Nephron (organoid): ENCODE measurements at regions not wholly inside any gene's neighbourhood (a gene's known extent, or its start where the extent isn't known, plus 50 kb on each side); places are given as distances from the start of the nearest gene placed in this dataset.
A peak's percentile ranks its signal among the peaks of the same experiment; 100 is the strongest.

ENCODE experiments used
- H3K27ac Mint-ChIP-seq, 3 experiments: 2 replicates each; pipeline ENCODE4 v1.8.0; 2020; ENCODE audit warnings: mixed read lengths in 3 of 3, mild to moderate bottlenecking in 2 of 3, moderate library complexity in 1 of 3
- H3K27me3 Mint-ChIP-seq: 2 replicates; pipeline ENCODE4 v1.8.0; 2021; ENCODE audit warnings: low read depth, mild to moderate bottlenecking, moderate library complexity, mixed read lengths
- H3K36me3 Mint-ChIP-seq: 2 replicates; pipeline ENCODE4 v1.8.0; 2020; ENCODE audit warnings: low read depth, mixed read lengths
- H3K4me1 Mint-ChIP-seq: 2 replicates; pipeline ENCODE4 v1.8.0; 2020; ENCODE audit warnings: mixed read lengths
- H3K4me3 Mint-ChIP-seq, 3 experiments: 2 replicates each; pipeline ENCODE4 v1.8.0; 2020; ENCODE audit warnings: mild to moderate bottlenecking in 3 of 3, mixed read lengths in 3 of 3, moderate library complexity in 2 of 3
- H3K9me3 Mint-ChIP-seq: 2 replicates; pipeline ENCODE4 v1.8.0; 2020; ENCODE audit warnings: mixed read lengths
- CTCF ChIP-seq, 3 experiments: fragments of 200-600 bp; sonication (generic); IDR thresholded peaks; one replicate each; pipeline ENCODE4 v1.5.0; 2021; ENCODE audit warnings: antibody characterized with exemption in 3 of 3; ENCODE audit not compliant: unreplicated experiment in 3 of 3

GRCh38 chr15:69990566-69991421 is 106.9 kb downstream of the TLE3 start:
- Mint-ChIP-seq H3K27me3 (peaks cover 82% of the 10 kb centered on the region), H3K27ac (no peak overlapping the region), H3K9me3 (no peaks in the 10 kb centered on the region), H3K4me3 (peak overlapping the region in 1 of 3 experiments; percentile 1), H3K4me1 (peaks cover 6% of the 10 kb centered on the region), H3K36me3 (no peaks in the 10 kb centered on the region)
- TF ChIP-seq CTCF (IDR thresholded peaks at IDR 0.05; ENCODE audit: unreplicated experiment in 3 of 3): no peak

GRCh38 chr15:69991551-69991980 is 106.2 kb downstream of the TLE3 start:
- H3K9me3 Mint-ChIP-seq: no peaks in the 10 kb centered on the region
- peaks cover 85% of the 10 kb centered on the region for H3K27me3 Mint-ChIP-seq
- H3K4me3 Mint-ChIP-seq: no peak overlapping the region
- no peak overlapping the region for H3K27ac Mint-ChIP-seq
- peaks cover 8% of the 10 kb centered on the region for H3K4me1 Mint-ChIP-seq
- no peak for TF ChIP-seq CTCF (IDR thresholded peaks at IDR 0.05; ENCODE audit: unreplicated experiment in 3 of 3)
- no peaks in the 10 kb centered on the region for H3K36me3 Mint-ChIP-seq

- Mint-ChIP-seq H3K36me3 (no peaks in the 10 kb centered on the region), H3K27ac (no peak overlapping the region), H3K4me1 (peaks cover 12% of the 10 kb centered on the region), H3K4me3 (no peak overlapping the region), H3K27me3 (peaks cover 82% of the 10 kb centered on the region), H3K9me3 (no peaks in the 10 kb centered on the region)
- TF ChIP-seq CTCF (IDR thresholded peaks at IDR 0.05; ENCODE audit: unreplicated experiment in 3 of 3): no peak
Measured at GRCh38 chr15:69992348-69992747, 105.4 kb downstream of the TLE3 start.

DNA sequence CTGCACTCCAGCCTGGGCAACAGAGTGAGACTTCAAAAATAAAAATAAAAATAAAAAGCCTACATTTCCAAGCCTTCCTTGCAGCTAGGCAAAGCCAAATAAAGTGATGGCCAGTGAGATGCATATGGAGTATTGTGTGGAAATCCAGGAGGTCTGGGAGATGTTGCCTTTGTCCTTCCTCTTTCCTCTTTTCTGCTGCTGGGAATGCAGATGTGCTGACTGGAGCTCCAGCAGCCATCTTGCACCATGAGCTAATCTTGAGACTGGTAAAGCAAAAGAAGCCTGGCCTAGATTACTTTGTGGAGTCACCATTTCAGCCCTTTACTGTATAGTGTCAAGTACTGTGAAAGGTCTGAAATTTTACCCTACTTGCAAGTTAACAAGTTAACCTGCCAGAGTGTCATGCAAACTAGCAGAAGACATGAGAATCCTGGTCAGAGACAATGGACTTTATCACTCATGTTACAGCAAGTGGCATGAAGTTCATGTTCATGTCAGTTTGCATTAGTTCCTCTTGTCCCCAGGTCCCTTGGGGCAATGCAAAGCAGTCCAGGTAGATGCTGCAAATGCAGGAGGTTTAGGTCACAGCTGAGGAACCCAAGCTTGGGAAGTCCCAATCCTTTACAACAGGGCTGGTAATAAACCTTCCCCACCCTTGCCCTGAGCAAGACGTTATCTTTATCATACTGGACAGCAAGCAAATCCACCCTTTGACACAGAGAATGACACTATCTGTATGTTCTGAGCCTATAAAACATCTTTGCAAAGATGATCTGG is 103.1 kb downstream of the TLE3 start:
- no peaks in the 10 kb centered on the region for H3K36me3 Mint-ChIP-seq
- peaks cover 72% of the 10 kb centered on the region for H3K27me3 Mint-ChIP-seq
- H3K4me1 Mint-ChIP-seq: peaks cover 18% of the 10 kb centered on the region
- H3K27ac Mint-ChIP-seq: no peak overlapping the region
- TF ChIP-seq CTCF (IDR thresholded peaks at IDR 0.05; ENCODE audit: unreplicated experiment in 3 of 3): no peak
- H3K4me3 Mint-ChIP-seq: no peak overlapping the region
- H3K9me3 Mint-ChIP-seq: no peaks in the 10 kb centered on the region

DNA sequence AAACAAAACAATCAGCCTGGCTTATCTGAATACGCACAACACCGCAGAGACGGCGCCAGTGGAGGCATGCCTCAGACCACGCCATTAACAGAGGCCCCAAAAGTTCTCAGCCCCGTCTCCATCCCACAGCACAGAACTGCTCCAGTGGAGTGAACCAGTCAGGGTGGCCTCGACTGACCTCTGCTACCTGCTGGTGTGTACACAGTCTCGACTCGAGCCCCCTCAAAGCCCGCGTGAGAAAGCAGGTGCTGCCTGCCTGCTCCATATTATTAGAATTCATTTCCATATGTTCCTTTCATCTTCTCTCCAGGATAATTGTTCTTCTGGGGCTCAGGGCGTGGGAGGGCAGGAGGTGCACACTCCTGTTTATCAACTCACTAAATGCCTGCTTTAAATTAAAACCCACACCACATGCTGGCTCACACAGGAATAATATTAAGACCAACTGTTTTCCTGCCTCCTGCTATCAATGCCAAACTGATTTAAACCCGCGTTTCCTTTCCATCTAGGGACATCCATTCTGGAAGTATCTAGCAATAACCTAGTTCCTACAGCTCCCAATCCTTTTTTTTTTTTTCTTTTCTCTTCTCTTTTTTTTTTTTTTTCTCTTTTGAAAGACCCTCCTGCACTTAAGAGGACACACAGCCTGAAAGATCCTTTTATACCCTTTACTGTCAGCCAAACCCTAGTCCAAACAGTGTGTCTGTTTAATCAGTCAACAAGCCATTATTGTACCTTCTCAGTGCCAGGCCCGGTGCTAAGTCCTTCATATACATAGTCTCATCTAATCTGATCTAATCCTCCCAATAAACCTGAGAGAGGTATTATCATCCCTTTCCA is 101.2 kb downstream of the TLE3 start:
- peak overlapping the region in 1 of 3 experiments; percentile 4 for H3K27ac Mint-ChIP-seq
- H3K27me3 Mint-ChIP-seq: peaks cover 76% of the 10 kb centered on the region
- TF ChIP-seq CTCF (IDR thresholded peaks at IDR 0.05; ENCODE audit: unreplicated experiment in 3 of 3): no peak
- peaks cover 1% of the 10 kb centered on the region for H3K9me3 Mint-ChIP-seq
- H3K4me1 Mint-ChIP-seq: peaks cover 12% of the 10 kb centered on the region
- H3K36me3 Mint-ChIP-seq: no peaks in the 10 kb centered on the region
- H3K4me3 Mint-ChIP-seq: no peak overlapping the region
